PC-3 (cell line): ENCODE measurements at regions not wholly inside any gene's neighbourhood (a gene's known extent, or its start where the extent isn't known, plus 50 kb on each side); places are given as distances from the start of the nearest gene placed in this dataset.

ENCODE experiments used
- ATAC-seq: fragments of 200-7000 bp; cut with Tn5 transposase; 2 replicates; pipeline ENCODE4 v1.9.1; 2020; ENCODE audit warnings: mild to moderate bottlenecking, moderate library complexity
- BruUV-seq: library from RNA; stranded (reverse); fragments of 400-500 nt; replicated peaks from 2 replicates; lab custom pipeline; 2021; lab: Mats Ljungman, UMichigan
- CTCF ChIA-PET: fragments of 300-600 bp; sonication (Branson Sonifier 250); formaldehyde crosslinking; loops from one replicate; lab custom pipeline; 2022; ENCODE audit warnings: antibody characterized with exemption; lab: Charles Lee
- POLR2A ChIA-PET: fragments of 300-600 bp; sonication (Branson Sonifier 250); formaldehyde crosslinking; loops from one replicate; lab custom pipeline; 2022; ENCODE audit warnings: antibody characterized with exemption; ENCODE audit not compliant: unreplicated experiment; lab: Charles Lee
- DNase-seq: peaks from one replicate; pipeline ENCODE4 v3.0.0-alpha.2; 2015
- H2AFZ ChIP-seq: fragments of 300-600 bp; sonication (generic); 2 replicates; pipeline ENCODE4 v1.6.0; 2016; ENCODE audit warnings: antibody characterized with exemption, low read length
- H3F3A ChIP-seq: fragments of 300-600 bp; sonication (generic); one replicate; pipeline ENCODE4 v1.6.0; 2017; ENCODE audit warnings: antibody characterized with exemption, low read length, control low read depth, mild to moderate bottlenecking; ENCODE audit not compliant: unreplicated experiment
- H3K27ac ChIP-seq: fragments of 300-600 bp; sonication (generic); 2 replicates; pipeline ENCODE4 v1.5.1; 2016; ENCODE audit warnings: mild to moderate bottlenecking, low read length
- H3K27me3 ChIP-seq: fragments of 300-600 bp; sonication (generic); 2 replicates; pipeline ENCODE4 v1.6.1; 2016; ENCODE audit warnings: low read length, mixed read lengths
- H3K36me3 ChIP-seq: fragments of 300-600 bp; sonication (generic); 2 replicates; pipeline ENCODE4 v1.6.1; 2016; ENCODE audit warnings: low read depth, mixed run types, low read length, mixed read lengths
- H3K4me1 ChIP-seq: fragments of 300-600 bp; sonication (generic); 2 replicates; pipeline ENCODE4 v1.5.1; 2016; ENCODE audit warnings: low read length; ENCODE audit not compliant: insufficient read depth
- H3K4me2 ChIP-seq: fragments of 300-600 bp; sonication (generic); 2 replicates; pipeline ENCODE4 v1.6.0; 2016; ENCODE audit warnings: low read length
- H3K4me3 ChIP-seq: fragments of 300-600 bp; sonication (generic); 2 replicates; pipeline ENCODE4 v1.5.1; 2016; ENCODE audit warnings: mild to moderate bottlenecking, low read length, mixed read lengths
- H3K79me2 ChIP-seq: fragments of 300-600 bp; sonication (generic); 2 replicates; pipeline ENCODE4 v1.6.1; 2017; ENCODE audit warnings: low read length, mixed read lengths
- H3K9ac ChIP-seq: fragments of 300-600 bp; sonication (generic); 2 replicates; pipeline ENCODE4 v1.6.0; 2016; ENCODE audit warnings: mild to moderate bottlenecking, low read length
- H3K9me2 ChIP-seq: fragments of 300-600 bp; sonication (generic); replicated peaks from 2 replicates; pipeline ENCODE4 v1.6.1; 2016; ENCODE audit warnings: mixed run types, low read length, mixed read lengths
- H3K9me3 ChIP-seq: fragments of 300-600 bp; sonication (generic); 2 replicates; pipeline ENCODE4 v1.6.1; 2016; ENCODE audit warnings: low read length, mixed read lengths
- H4K20me1 ChIP-seq: fragments of 300-600 bp; sonication (generic); 2 replicates; pipeline ENCODE4 v1.6.1; 2016; ENCODE audit warnings: low read length, mixed read lengths
- CTCF ChIP-seq: fragments of 300-600 bp; sonication (generic); conservative IDR thresholded peaks from 2 replicates; pipeline ENCODE4 v1.5.1; 2017; ENCODE audit warnings: antibody characterized with exemption, low read depth, mild to moderate bottlenecking, low read length
- EZH2 ChIP-seq: fragments of 300-600 bp; sonication (generic); IDR thresholded peaks from one replicate; pipeline ENCODE4 v1.6.1; 2017; ENCODE audit warnings: antibody characterized with exemption, mild to moderate bottlenecking, low read length; ENCODE audit not compliant: unreplicated experiment
- EZH2phosphoT487 ChIP-seq: fragments of 300-600 bp; sonication (generic); IDR thresholded peaks from 2 replicates; pipeline ENCODE4 v1.6.1; 2018; ENCODE audit warnings: mild to moderate bottlenecking, antibody characterized with exemption, low read length, borderline replicate concordance
- intact Hi-C: fragments of 100-400 bp; cut with micrococcal nuclease; formaldehyde crosslinking; loops from 2 replicates; pipeline ENCODE4 v1.9.0; 2023

GRCh38 chr6:22142856-22143255, 154.0 kb downstream of the PRL start:
- no peaks in the 10 kb centered on the region for H3K36me3 ChIP-seq
- H3K79me2 ChIP-seq: no peaks in the 10 kb centered on the region
- no peaks in the 10 kb centered on the region for H3K9me3 ChIP-seq
- H2AFZ ChIP-seq: no peak overlapping the region
- no peak overlapping the region for H3K27ac ChIP-seq
- H3K4me1 ChIP-seq: peaks cover 15% of the 10 kb centered on the region
- no peak for DNase-seq
- no TSS peak for BruUV-seq
- no peaks in the 10 kb centered on the region for H3K27me3 ChIP-seq
- TF ChIP-seq CTCF: no peak
- no peak for TF ChIP-seq EZH2
- TF ChIP-seq EZH2phosphoT487: no peak
- ChIA-PET CTCF (no interaction called here), POLR2A (no interaction called here)
- no peak overlapping the region for H3K4me3 ChIP-seq
- H4K20me1 ChIP-seq: no peaks in the 10 kb centered on the region
- H3K9ac ChIP-seq: no peak overlapping the region
- intact Hi-C loops: loop anchor here (5.0 to 10.0 kb wide), 4 partner anchors 198 to 684 kb away; partner anchors contain the start of gene SOX4
- no peaks in the 10 kb centered on the region for H3F3A ChIP-seq
- no peak overlapping the region for H3K4me2 ChIP-seq
- H3K9me2 ChIP-seq: no peaks in the 10 kb centered on the region
- no peak for ATAC-seq

- POLR2A ChIA-PET: no interaction called here
- intact Hi-C loops: loop anchor here (10.0 kb wide), 3 partner anchors 201 to 551 kb away; partner anchors contain the start of gene SOX4
- CTCF ChIA-PET: no interaction called here
Observed at GRCh38 chr6:22145376-22145775, 151.5 kb downstream of the PRL start.

More at GRCh38 chr6:22145376-22145775, 151.5 kb downstream of the PRL start:
- H3K79me2 ChIP-seq: no peaks in the 10 kb centered on the region
- no peaks in the 10 kb centered on the region for H3F3A ChIP-seq
- no peak for TF ChIP-seq EZH2phosphoT487
- TF ChIP-seq CTCF: no peak
- no peak for TF ChIP-seq EZH2
- H3K27me3 ChIP-seq: no peaks in the 10 kb centered on the region
- BruUV-seq: no TSS peak
- no peaks in the 10 kb centered on the region for H3K9me3 ChIP-seq
- no peak overlapping the region for H3K4me3 ChIP-seq
- DNase-seq (no peak), ATAC-seq (no peak)
- H3K4me1 ChIP-seq: peaks cover 15% of the 10 kb centered on the region
- H3K27ac ChIP-seq: no peak overlapping the region
- H3K36me3 ChIP-seq: no peaks in the 10 kb centered on the region
- H2AFZ ChIP-seq: no peak overlapping the region
- H4K20me1 ChIP-seq: no peaks in the 10 kb centered on the region
- H3K9me2 ChIP-seq: no peaks in the 10 kb centered on the region
- H3K4me2 ChIP-seq: no peak overlapping the region
- H3K9ac ChIP-seq: no peak overlapping the region
